Mammary epithelial cell (primary cell): ENCODE measurements at regions not wholly inside any gene's neighbourhood (a gene's known extent, or its start where the extent isn't known, plus 50 kb on each side); places are given as distances from the start of the nearest gene placed in this dataset.

Experiments
- CTCF ChIP-seq, 2 donors: IDR thresholded peaks in 1 of 2; conservative IDR thresholded peaks in 1 of 2; 2 replicates each; pipeline ENCODE4 v1.5.1; 2011 to 2012; ENCODE audit warnings: inconsistent platforms in 2 of 2, low read length in 2 of 2, mild to moderate bottlenecking in 2 of 2, control low read depth in 1 of 2, low read depth in 1 of 2; ENCODE audit not compliant: insufficient read depth in 1 of 2; ENCODE audit errors: extremely low read depth in 1 of 2
- EZH2 ChIP-seq: IDR thresholded peaks from 2 replicates; pipeline ENCODE4 v1.6.1; 2012; ENCODE audit warnings: low read length, inconsistent platforms, borderline replicate concordance

DNA sequence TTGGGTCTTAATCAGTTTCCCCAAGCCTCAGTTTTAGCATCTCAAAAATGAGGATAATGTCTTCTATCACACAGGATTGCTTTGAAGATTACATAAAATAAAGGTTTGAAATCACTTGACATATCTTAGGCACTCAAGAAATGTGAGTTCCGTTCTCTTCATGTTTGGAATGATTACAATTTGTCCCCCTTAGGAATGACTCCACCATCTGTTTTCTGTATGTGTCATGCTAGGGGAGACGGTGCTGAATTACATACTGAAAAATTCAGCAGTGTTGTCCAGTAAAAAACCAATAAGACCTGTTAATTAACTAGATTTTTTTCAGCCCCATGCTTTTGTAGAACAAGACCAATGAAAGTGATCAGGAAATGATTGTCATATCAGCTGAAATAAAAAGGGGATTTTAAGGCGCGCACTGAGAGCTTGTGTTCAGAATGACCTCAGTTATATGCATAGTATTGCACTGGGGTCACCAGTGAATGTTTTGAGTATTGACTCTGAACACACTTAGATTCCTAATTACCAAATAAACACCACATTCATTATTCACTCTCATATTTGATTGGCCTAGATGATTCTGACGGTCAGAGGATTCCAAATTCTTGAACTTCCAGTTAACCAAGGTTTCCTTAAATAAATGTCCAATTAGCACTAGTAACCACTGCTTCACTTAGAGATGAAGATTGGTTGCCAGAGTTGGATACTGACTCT lies 114.5 kb upstream of the KCNK2 start:
- TF ChIP-seq EZH2 = no peak
- no peak for TF ChIP-seq CTCF (conservative IDR thresholded peaks at IDR 0.05 in 1 of 2, IDR thresholded peaks at IDR 0.05 in 1 of 2; ENCODE audit: extremely low read depth in 1 of 2, insufficient read depth in 1 of 2, low read depth in 1 of 2, low read length in 2 of 2)
